ENCODE measurements at regions not wholly inside any gene's neighbourhood (a gene's known extent, or its start where the extent isn't known, plus 50 kb on each side); places are given as distances from the start of the nearest gene placed in this dataset.
A peak's percentile ranks its signal among the peaks of the same experiment; 100 is the strongest.

- DNase-seq (ENCODE audit: unreplicated experiment): peak; percentile 85
- intact Hi-C loops (cut with micrococcal nuclease): loop anchor here (5.0 kb wide), 1 partner anchor 106 kb away; no protein-coding TSS in a partner anchor
- Mint-ChIP-seq H3K27me3 (ENCODE audit: insufficient read depth, unreplicated experiment) (no peaks in the 10 kb centered on the region), H3K4me3 (ENCODE audit: unreplicated experiment) (peak overlapping the region; percentile 17), H3K27ac (ENCODE audit: low read depth, unreplicated experiment) (peak overlapping the region; percentile 2), H3K9me3 (ENCODE audit: unreplicated experiment) (no peaks in the 10 kb centered on the region), H3K4me1 (ENCODE audit: insufficient read depth, unreplicated experiment) (peaks cover 8% of the 10 kb centered on the region), H3K36me3 (ENCODE audit: insufficient read depth, unreplicated experiment) (no peaks in the 10 kb centered on the region)
- POLR2A ChIA-PET: interaction anchor here (0.6 to 1.0 kb wide), 3 partner anchors 16 to 90 kb away, joined by 3 to 5 read pairs (median 3); partner anchors contain the start of gene TMPRSS15
- no peak for TF ChIP-seq CTCF (IDR thresholded peaks at IDR 0.05; ENCODE audit: unreplicated experiment)
- no TSS peak for BruUV-seq (replicated peaks)
- CTCF ChIA-PET: interaction anchor here (1.1 kb wide), 3 partner anchors 105 to 198 kb away, joined by 3 to 4 read pairs (median 4); no protein-coding TSS in a partner anchor
Measured at GRCh38 chr21:18493422-18493821, 89.8 kb upstream of the TMPRSS15 start.

- intact Hi-C loops (cut with micrococcal nuclease): loop anchor here (5.0 kb wide), 1 partner anchor 198 kb away; no protein-coding TSS in a partner anchor
- H3K36me3 Mint-ChIP-seq (ENCODE audit: insufficient read depth, unreplicated experiment): no peaks in the 10 kb centered on the region
- no peaks in the 10 kb centered on the region for H3K9me3 Mint-ChIP-seq (ENCODE audit: unreplicated experiment)
Measured at GRCh38 chr21:18495523-18495922, 91.9 kb upstream of the TMPRSS15 start.

GRCh38 chr21:18498431-18498830 lies 94.8 kb upstream of the TMPRSS15 start:
- Mint-ChIP-seq H3K9me3 (ENCODE audit: unreplicated experiment) (no peaks in the 10 kb centered on the region), H3K36me3 (ENCODE audit: insufficient read depth, unreplicated experiment) (no peaks in the 10 kb centered on the region), H3K4me3 (ENCODE audit: unreplicated experiment) (no peak overlapping the region), H3K27ac (ENCODE audit: low read depth, unreplicated experiment) (no peak overlapping the region), H3K4me1 (ENCODE audit: insufficient read depth, unreplicated experiment) (peaks cover 4% of the 10 kb centered on the region), H3K27me3 (ENCODE audit: insufficient read depth, unreplicated experiment) (no peaks in the 10 kb centered on the region)
- BruUV-seq (replicated peaks): no TSS peak
- TF ChIP-seq CTCF (IDR thresholded peaks at IDR 0.05; ENCODE audit: unreplicated experiment): no peak
- ChIA-PET CTCF (interaction anchor here (1.1 kb wide), 1 partner anchor 113 kb away, joined by 6 read pairs; no protein-coding TSS in a partner anchor), POLR2A (no interaction called here)
- intact Hi-C loops (cut with micrococcal nuclease): loop anchor here (5.0 kb wide), 1 partner anchor 201 kb away; no protein-coding TSS in a partner anchor
- no peak for DNase-seq (ENCODE audit: unreplicated experiment)

More at GRCh38 chr21:18495523-18495922, 91.9 kb upstream of the TMPRSS15 start:
- no peak for TF ChIP-seq CTCF (IDR thresholded peaks at IDR 0.05; ENCODE audit: unreplicated experiment)
- Mint-ChIP-seq H3K27me3 (ENCODE audit: insufficient read depth, unreplicated experiment) (no peaks in the 10 kb centered on the region), H3K4me3 (ENCODE audit: unreplicated experiment) (no peak overlapping the region), H3K27ac (ENCODE audit: low read depth, unreplicated experiment) (no peak overlapping the region), H3K4me1 (ENCODE audit: insufficient read depth, unreplicated experiment) (peaks cover 8% of the 10 kb centered on the region)
- ChIA-PET CTCF (no interaction called here), POLR2A (no interaction called here)
- BruUV-seq (replicated peaks): no TSS peak
- DNase-seq (ENCODE audit: unreplicated experiment): no peak

- Mint-ChIP-seq H3K36me3 (ENCODE audit: insufficient read depth, unreplicated experiment) (no peaks in the 10 kb centered on the region), H3K4me1 (ENCODE audit: insufficient read depth, unreplicated experiment) (no peaks in the 10 kb centered on the region), H3K27me3 (ENCODE audit: insufficient read depth, unreplicated experiment) (no peaks in the 10 kb centered on the region), H3K27ac (ENCODE audit: low read depth, unreplicated experiment) (no peak overlapping the region), H3K4me3 (ENCODE audit: unreplicated experiment) (no peak overlapping the region), H3K9me3 (ENCODE audit: unreplicated experiment) (no peaks in the 10 kb centered on the region)
- BruUV-seq (replicated peaks): no TSS peak
- peak; percentile 67 for TF ChIP-seq CTCF (IDR thresholded peaks at IDR 0.05; ENCODE audit: unreplicated experiment)
- intact Hi-C loops (cut with micrococcal nuclease): loop anchor here (5.0 kb wide), 1 partner anchor 203 kb away; no protein-coding TSS in a partner anchor
- POLR2A ChIA-PET: interaction anchor here (0.9 kb wide), 1 partner anchor 17 kb away, joined by 3 read pairs; no protein-coding TSS in a partner anchor
- DNase-seq (ENCODE audit: unreplicated experiment): peak; percentile 56
- CTCF ChIA-PET: interaction anchor here (0.6 to 1.3 kb wide), 7 partner anchors 10 to 104 kb away, joined by 3 to 7 read pairs (median 4); no protein-coding TSS in a partner anchor
Measured at GRCh38 chr21:18499761-18500376, 96.3 kb upstream of the TMPRSS15 start.
